GM03348 (cell line): ENCODE measurements at regions not wholly inside any gene's neighbourhood (a gene's known extent, or its start where the extent isn't known, plus 50 kb on each side); places are given as distances from the start of the nearest gene placed in this dataset.
"Not testable (repeated sequence)": the region's sequence is repeated elsewhere in the genome, so short reads cannot be mapped to it uniquely, and the experiment has no call there.

ENCODE experiments used
- DNase-seq: peaks from one replicate; pipeline ENCODE4 v3.0.0; 2012; ENCODE audit warnings: low spot score

GRCh38 chr2:184113696-184114403 is 484.5 kb upstream of the ZNF804A start:
- DNase-seq: no peak

GRCh38 chr2:184114439-184114838 is 483.9 kb upstream of the ZNF804A start:
- DNase-seq: no peak

GRCh38 chr2:184119989-184120800 is 478.1 kb upstream of the ZNF804A start:
- DNase-seq: no peak

- DNase-seq: no peak
Measured at GRCh38 chr2:184125867-184126266, 472.5 kb upstream of the ZNF804A start.

GRCh38 chr2:184129073-184129472 is 469.3 kb upstream of the ZNF804A start:
- DNase-seq: no peak

GRCh38 chr2:184137955-184138354 is 460.4 kb upstream of the ZNF804A start:
- no peak for DNase-seq

DNA sequence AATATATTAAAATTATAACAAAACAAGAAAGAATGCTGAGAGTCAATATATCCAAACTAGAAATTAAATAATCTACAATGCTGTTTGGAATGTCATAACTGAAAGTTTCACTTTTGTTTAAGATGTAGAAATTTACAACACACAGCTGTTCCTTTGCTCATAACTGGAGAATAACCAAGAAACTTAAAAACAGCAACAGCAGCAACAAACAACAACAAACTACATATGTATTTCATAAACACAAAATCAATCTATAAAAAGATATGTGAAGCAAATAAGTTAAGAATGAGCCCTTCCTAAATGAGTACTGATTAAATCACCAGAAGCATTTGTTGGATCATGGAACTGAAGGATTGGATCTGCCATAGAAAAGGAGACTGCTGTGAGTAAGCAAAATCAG is 456.5 kb upstream of the ZNF804A start:
- no peak for DNase-seq

GRCh38 chr2:184154438-184154837 is 443.9 kb upstream of the ZNF804A start:
- no peak for DNase-seq

DNA sequence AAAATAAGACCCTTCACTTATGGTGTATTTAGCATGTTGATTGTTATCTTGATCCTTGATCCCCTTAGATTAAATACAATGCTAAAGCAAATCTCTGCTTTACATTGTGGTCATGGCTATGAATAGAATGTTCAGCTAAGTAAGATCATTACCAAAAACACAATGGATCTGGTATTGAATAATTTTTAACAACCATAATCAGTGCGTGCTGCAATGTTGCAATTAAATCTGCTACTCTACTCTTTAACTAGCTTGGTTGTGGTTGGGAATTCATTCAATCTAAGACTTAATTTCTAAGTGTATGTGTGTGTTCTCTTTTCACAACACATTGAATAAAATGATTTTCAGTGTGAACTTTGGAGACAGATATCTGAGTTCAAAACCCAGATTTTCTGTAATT is 442.5 kb upstream of the ZNF804A start:
- DNase-seq: no peak

DNA sequence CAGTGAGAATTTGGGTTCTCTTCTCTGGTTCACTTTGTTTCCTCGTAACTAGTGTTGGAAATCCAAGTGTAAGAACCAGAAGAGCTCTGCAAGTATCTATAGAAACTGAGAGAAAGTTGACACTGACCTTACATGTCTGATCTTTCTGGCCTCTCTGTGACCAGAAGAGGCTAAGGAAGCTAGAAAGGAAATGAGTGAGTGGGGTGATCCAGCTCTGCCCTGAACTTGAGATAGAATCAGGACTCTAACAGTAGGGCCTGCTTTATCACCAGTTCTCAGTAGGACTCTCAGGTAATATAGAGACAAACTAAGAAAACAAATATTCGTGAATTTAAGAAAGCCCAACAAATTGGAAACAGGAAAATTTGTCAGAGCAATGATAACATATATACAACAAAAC is 441.2 kb upstream of the ZNF804A start:
- no peak for DNase-seq

DNA sequence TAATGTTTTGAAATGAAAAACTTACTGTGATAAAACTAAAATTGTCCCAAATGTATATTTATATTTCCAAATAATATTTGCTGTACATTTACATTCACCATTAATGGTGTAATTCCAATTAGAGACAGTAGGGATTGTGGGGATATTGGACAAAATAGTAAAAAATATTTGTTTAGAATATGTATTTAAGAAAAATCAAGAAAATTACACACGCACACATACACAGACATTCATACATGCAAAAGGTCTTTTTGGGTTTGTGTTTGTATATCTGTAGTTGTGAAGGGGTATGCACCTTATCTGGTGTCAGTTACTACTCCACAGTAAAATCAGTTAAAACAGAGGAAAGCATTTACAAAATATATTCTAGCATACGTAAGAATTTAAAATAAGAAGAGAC is 435.9 kb upstream of the ZNF804A start:
- no peak for DNase-seq

DNA sequence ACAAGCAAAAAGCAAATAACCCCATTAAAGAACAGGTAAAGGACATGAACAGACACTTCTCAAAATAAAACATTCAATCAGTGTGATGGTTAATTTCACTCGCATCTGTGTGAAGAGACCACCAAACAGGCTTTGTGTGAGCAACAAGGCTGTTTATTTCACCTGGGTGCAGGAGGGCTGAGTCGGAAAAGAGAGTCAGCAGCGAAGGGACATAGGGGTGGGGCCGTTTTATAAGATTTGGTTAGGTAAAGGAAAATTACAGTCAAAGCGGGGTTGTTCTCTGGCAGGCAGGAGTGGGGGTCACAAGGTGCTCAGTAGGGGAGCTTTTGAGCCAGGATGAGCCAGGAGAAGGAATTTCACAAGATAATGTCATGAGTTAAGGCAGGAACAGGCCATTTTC is 429.5 kb upstream of the ZNF804A start:
- not testable (repeated sequence) for DNase-seq

DNA sequence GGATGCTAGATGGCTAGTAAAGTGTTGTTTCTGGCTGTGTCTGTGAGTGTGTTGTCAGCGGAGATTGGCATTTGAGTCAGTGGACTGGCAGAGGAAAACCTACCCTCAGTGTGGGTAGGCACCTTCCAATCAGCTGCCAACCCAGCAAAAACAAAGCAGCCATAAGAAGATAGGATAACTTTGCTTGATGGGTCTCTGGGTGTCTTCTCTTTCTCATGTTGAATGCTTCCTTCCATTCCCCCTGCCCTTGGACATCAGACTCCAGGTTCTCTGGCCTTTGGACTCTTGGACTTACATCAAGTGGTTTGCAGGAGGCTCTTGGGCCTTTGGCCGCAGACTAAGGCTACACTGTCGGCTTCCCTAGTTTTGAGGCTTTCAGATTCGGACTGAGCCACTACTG is 429.0 kb upstream of the ZNF804A start:
- DNase-seq: no peak

GRCh38 chr2:184174493-184175104 is 423.7 kb upstream of the ZNF804A start:
- no peak for DNase-seq

DNA sequence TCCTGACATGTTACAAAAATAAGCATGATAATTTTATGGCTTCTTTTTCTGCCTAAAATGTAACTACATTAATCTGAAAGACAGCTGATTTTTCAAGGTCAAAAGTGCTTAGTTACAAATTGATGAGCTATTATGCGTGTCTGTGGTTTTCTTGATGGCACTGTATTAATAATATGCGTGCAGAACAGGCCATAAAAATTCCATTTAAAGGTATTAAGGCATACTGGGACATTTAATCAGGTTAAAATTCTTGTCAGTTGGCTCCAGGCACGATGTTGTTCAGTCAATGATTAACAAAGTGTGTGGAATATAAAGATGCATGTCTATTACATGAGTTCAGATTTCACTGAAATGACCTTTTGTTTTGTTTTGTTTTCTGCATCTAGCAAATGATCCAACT is 420.1 kb upstream of the ZNF804A start:
- DNase-seq: no peak

DNA sequence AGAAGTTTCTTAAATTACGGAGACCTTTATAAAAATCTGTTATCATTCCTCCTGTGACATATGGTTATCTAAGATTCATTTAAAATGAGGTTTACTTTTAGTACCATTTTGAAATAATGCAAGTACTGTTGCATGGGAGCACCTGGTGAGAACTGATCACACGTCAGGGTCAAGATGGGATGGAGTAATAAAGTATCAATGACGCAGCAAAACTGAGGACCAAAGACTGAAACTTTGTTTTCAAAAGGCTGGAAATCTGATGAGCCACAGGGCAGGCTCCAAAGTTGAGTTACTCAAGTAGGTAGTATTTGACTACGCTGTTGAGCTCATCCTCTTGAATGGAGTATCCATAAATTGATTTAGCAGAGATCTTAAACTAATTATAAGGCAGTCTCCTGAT is 411.9 kb upstream of the ZNF804A start:
- no peak for DNase-seq

GRCh38 chr2:184187421-184187971 is 410.8 kb upstream of the ZNF804A start:
- DNase-seq: no peak

DNA sequence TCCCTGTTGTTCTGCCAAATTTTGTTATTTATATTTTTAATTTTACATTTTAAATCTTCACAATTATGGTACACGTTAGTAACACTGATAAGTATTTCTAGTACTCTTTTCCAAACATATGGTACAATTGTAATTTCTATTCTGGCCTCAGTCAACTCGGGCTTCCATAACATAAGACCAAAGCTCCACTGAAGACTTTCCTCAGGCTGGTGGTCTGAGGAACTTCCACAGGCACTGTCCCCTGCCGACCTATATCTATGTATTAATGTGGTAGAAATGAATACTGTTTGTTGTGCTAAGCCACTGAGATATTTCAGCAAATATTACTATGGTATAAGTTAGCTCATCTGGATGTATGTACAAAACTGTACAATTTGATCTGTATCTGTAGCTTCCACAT is 407.6 kb upstream of the ZNF804A start:
- no peak for DNase-seq

DNA sequence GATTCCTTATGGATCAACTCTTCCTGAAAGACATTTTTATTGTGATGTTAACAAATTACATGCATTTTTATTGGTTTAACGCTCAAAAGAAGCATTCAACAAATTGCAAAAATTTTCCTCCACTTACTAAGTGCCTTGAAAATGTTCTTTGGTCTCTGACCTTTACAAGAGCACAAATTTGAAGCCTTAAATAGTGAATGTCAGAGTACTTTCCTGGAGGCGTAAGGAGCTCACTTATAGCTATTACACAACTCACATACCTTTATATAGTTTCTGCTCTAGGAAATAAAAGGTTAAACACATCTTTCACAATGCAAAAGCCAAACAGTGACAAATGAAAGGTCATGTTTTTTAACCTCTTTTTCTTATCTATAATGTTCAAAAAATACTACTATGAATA is 405.7 kb upstream of the ZNF804A start:
- no peak for DNase-seq

GRCh38 chr2:184197413-184197812 is 400.9 kb upstream of the ZNF804A start:
- no peak for DNase-seq

- DNase-seq: not testable (repeated sequence)
Measured at GRCh38 chr2:184198791-184199190, 399.5 kb upstream of the ZNF804A start.

- no peak for DNase-seq
Measured at GRCh38 chr2:184199274-184199673, 399.1 kb upstream of the ZNF804A start.

DNA sequence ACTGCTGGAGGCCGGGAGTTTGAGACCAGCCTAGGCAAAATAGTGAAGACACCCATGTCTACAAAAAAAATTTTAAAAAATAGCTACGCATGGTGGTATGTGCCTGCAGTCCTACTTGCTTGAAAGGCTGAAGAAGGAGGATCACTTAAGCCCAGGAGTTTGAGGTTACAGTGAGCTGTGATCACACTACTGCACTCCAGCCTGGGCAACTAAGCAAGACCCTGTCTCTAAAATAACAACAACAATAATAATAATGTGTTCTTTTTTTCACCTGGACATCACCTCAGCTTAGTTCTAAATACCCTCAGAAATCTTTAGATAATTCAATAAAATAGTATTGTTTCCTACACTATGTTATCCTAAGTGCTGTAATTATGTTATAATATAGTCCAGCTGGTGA is 397.1 kb upstream of the ZNF804A start:
- DNase-seq: no peak
